ENCODE measurements at regions not wholly inside any gene's neighbourhood (a gene's known extent, or its start where the extent isn't known, plus 50 kb on each side); places are given as distances from the start of the nearest gene placed in this dataset.

DNA sequence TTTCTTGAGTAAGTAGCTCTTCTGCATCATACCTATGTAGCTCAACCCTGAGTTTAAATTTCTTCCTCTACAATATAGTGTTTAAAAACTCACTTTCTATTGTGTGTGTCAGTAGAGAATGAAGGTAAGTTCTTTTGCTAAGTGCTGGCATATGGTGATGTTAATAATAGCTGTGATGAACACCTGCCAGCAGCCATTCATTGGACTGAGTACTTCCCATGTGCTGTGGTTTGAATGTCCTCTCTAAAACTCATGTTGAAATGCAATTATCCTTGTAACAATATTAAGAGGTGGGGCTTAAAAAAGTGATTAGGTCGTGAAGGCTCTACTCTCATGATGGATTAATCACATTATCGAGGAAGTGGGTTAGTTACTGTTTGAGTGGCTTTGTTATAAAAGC lies 645.2 kb upstream of the RGMB start:
- H3K79me2 ChIP-seq (ENCODE audit: control insufficient read depth in 1 of 2, insufficient read depth in 2 of 2, low read length in 2 of 2) = no peaks in the 10 kb centered on the region
- no peaks in the 10 kb centered on the region for H3K27me3 ChIP-seq (replicated peaks in 1 of 4; ENCODE audit: control insufficient read depth in 3 of 4, extremely low read depth in 1 of 4, insufficient read depth in 3 of 4, low read length in 3 of 4)
- no peak overlapping the region for H3K56ac ChIP-seq (replicated peaks; ENCODE audit: insufficient read length, low read depth, low read length)
- no peaks in the 10 kb centered on the region for H3K36me3 ChIP-seq (ENCODE audit: control insufficient read depth in 2 of 4, insufficient read depth in 4 of 4, low read length in 3 of 4)
- TF ChIP-seq CBX8 (IDR thresholded peaks at IDR 0.05; ENCODE audit: borderline replicate concordance, low read depth, low read length) = no peak
- TF ChIP-seq TAF1 (IDR thresholded peaks at IDR 0.05; ENCODE audit: low read depth, low read length) = no peak
- H3K4me2 ChIP-seq (ENCODE audit: insufficient read depth in 1 of 2, low read depth in 2 of 2, low read length in 2 of 2) = no peak overlapping the region
- H2BK20ac ChIP-seq (ENCODE audit: low read length) = no peak overlapping the region
- no peak overlapping the region for H2BK12ac ChIP-seq (ENCODE audit: low read depth, low read length)
- H3K4me1 ChIP-seq (replicated peaks in 1 of 4; ENCODE audit: control insufficient read depth in 3 of 4, insufficient read depth in 4 of 4, low read length in 3 of 4) = no peaks in the 10 kb centered on the region
- no peak overlapping the region for H3K4me3 ChIP-seq (ENCODE audit: extremely low read depth in 1 of 4, insufficient read depth in 2 of 4, low read depth in 3 of 4, low read length in 4 of 4)
- POLR2A ChIA-PET (ENCODE audit: partially characterized antibody) = interaction anchor here (1.5 kb wide), 1 partner anchor 17 kb away, joined by 4 read pairs; no protein-coding TSS in a partner anchor
- no peak overlapping the region for H3K27ac ChIP-seq (ENCODE audit: low read depth, low read length)
- H4K5ac ChIP-seq (ENCODE audit: insufficient read length, low read depth, low read length) = no peak overlapping the region
- H2BK120ac ChIP-seq (replicated peaks; ENCODE audit: low read depth, low read length) = no peak overlapping the region
- no peak for FAIRE-seq
- H2AK5ac ChIP-seq (ENCODE audit: low read depth, low read length) = no peak overlapping the region
- no peaks in the 10 kb centered on the region for H3K23me2 ChIP-seq (ENCODE audit: low read depth, low read length)
- H4K8ac ChIP-seq (ENCODE audit: extremely low read depth, insufficient read depth, low read length) = no peak overlapping the region
- 94% methylated on average over 2 of the region's 2 CpGs; no CpG with 5 or more reads in 1 of the 2 experiments for WGBS, 2 experiments (ENCODE audit: extremely low coverage in 1 of 2, insufficient coverage in 1 of 2, insufficient read length in 1 of 2, insufficient replicate concordance in 2 of 2, low coverage in 1 of 2, low lambda C conversion rate in 2 of 2, missing lambda C conversion rate in 1 of 2)
- H3K14ac ChIP-seq (ENCODE audit: insufficient read length) = no peak overlapping the region
- H3K18ac ChIP-seq (ENCODE audit: extremely low read depth, low read length) = no peak overlapping the region
- H2BK15ac ChIP-seq (ENCODE audit: low read length) = no peak overlapping the region
- H3K23ac ChIP-seq (ENCODE audit: insufficient read length) = no peak overlapping the region
- H3K9me3 ChIP-seq (ENCODE audit: insufficient read depth in 2 of 2, low read depth in 1 of 2, low read length in 1 of 2) = no peaks in the 10 kb centered on the region
- no peak overlapping the region for H3K4ac ChIP-seq (replicated peaks; ENCODE audit: insufficient read length, low read depth, low read length)
- no peaks in the 10 kb centered on the region for H3K79me1 ChIP-seq (ENCODE audit: low read depth, low read length)
- no peak overlapping the region for H2AFZ ChIP-seq (ENCODE audit: low read length)
- no peak overlapping the region for H3K9ac ChIP-seq (replicated peaks in 1 of 4; ENCODE audit: extremely low read depth in 1 of 4, low read depth in 3 of 4, low read length in 3 of 4)
- H4K20me1 ChIP-seq (replicated peaks in 1 of 2; ENCODE audit: control insufficient read depth in 1 of 2, insufficient read depth in 2 of 2, low read length in 2 of 2) = no peaks in the 10 kb centered on the region
- no peak overlapping the region for H4K91ac ChIP-seq (replicated peaks; ENCODE audit: insufficient read length, low read length)
- DNase-seq (ENCODE audit: low read depth in 1 of 2, low spot score in 2 of 2) = no peak
- H2BK5ac ChIP-seq (ENCODE audit: low read depth, low read length) = no peak overlapping the region
- CTCF ChIA-PET (ENCODE audit: partially characterized antibody) = interaction anchor here (1.1 kb wide), 1 partner anchor 14 kb away, joined by 3 read pairs; no protein-coding TSS in a partner anchor

All from H1 (cell line).